GM12873 (cell line): ENCODE measurements at regions not wholly inside any gene's neighbourhood (a gene's known extent, or its start where the extent isn't known, plus 50 kb on each side); places are given as distances from the start of the nearest gene placed in this dataset.

Experiments
- TF ChIP-seq, protein P1 (sequence below): IDR thresholded peaks from 2 replicates; pipeline ENCODE4 v1.5.1; 2012; ENCODE audit warnings: low read depth, mild to moderate bottlenecking, moderate library complexity, low read length, control low read depth; ENCODE audit not compliant: insufficient read depth; ENCODE audit errors: missing control alignments

GRCh38 chr2:36192983-36193382 is 162.6 kb upstream of the CRIM1 start:
- TF ChIP-seq, protein P1, sequence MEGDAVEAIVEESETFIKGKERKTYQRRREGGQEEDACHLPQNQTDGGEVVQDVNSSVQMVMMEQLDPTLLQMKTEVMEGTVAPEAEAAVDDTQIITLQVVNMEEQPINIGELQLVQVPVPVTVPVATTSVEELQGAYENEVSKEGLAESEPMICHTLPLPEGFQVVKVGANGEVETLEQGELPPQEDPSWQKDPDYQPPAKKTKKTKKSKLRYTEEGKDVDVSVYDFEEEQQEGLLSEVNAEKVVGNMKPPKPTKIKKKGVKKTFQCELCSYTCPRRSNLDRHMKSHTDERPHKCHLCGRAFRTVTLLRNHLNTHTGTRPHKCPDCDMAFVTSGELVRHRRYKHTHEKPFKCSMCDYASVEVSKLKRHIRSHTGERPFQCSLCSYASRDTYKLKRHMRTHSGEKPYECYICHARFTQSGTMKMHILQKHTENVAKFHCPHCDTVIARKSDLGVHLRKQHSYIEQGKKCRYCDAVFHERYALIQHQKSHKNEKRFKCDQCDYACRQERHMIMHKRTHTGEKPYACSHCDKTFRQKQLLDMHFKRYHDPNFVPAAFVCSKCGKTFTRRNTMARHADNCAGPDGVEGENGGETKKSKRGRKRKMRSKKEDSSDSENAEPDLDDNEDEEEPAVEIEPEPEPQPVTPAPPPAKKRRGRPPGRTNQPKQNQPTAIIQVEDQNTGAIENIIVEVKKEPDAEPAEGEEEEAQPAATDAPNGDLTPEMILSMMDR, result no peak

GRCh38 chr2:36190097-36190496 is 165.5 kb upstream of the CRIM1 start:
- TF ChIP-seq, protein P1, result no peak

DNA sequence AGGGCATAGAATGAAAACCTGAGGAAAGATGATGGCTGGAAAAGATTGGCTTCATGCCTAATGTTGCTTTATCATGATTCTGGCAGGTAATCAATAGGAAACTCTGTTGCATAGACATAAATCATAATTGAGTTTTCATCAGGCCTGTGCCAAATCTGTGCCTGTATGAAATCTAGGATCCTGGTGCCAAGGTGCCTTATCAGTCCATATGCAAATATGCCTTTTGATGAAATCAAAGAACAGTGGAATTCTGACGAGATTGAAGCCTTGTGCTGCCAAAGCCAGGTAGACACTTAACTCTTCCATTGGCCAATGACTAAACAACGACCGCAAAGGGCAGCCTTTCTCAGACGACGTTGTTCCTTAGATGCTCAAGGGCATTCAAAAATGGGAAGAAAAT is 170.0 kb upstream of the CRIM1 start:
- TF ChIP-seq, protein P1, result no peak

DNA sequence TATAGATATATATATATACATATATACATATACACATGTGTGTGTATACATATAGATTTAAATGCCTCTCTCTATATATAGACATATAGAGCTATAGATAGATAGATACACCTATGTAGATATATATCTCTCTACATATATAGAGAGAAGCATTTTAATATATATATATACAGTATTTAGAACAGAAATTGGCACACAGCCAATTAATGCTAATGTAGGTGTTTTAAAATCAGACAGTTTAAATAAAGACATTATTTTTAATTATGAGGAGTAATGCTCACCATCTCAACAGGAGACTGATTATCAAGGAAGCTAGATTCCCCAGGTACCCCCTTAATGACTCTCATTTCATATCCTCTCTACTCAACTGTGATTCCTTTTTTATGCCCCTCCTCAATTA is 170.7 kb upstream of the CRIM1 start:
- TF ChIP-seq, protein P1, result no peak

DNA sequence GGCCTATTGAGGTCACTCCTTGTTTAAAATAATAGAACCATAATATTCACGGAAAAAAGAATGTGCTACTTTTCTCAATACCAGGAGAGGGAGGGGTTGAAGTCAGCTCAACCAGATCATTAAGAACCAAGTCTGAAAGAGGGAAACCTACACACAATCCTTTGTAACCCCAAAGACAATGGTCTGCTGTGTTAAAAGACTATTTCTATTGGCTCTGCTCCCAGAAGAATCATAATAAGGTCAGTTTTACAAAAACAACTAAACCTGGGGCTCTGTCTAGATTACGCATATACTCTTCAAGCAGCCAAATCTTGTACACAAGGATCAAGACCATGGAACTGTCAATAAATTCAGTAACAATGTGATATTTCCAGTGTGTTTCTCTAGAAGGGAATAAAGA is 177.2 kb upstream of the CRIM1 start:
- TF ChIP-seq, protein P1, result no peak

- TF ChIP-seq, protein P1, result no peak
Observed at GRCh38 chr2:36177282-36177681, 178.3 kb upstream of the CRIM1 start.

DNA sequence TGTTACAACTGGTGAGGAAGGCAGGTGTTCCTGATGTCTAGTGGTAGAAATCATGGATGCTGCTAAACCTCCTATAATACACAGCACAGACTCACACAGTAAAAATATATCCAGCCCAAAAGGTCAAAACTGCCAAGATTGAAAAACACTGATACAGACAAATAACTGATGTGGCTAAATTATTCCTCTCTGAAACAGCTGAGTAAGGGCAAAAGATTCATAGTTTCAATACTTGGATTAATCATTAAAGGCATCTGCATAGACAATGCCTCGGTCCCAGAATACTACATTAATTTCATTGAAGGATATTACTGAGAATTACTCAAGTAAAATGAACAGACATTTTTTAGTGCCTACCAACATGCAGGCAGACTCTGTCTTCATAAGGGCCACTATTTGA is 180.7 kb upstream of the CRIM1 start:
- TF ChIP-seq, protein P1, result no peak
